Large intestine (tissue), 3 donors: ENCODE measurements at regions not wholly inside any gene's neighbourhood (a gene's known extent, or its start where the extent isn't known, plus 50 kb on each side); places are given as distances from the start of the nearest gene placed in this dataset.

Experiments used
- DNase-seq, 2 donors: peaks; one replicate each; pipeline versions ENCODE4 v3.0.0 to v3.0.0-alpha.2; 2013
- H3K27ac ChIP-seq: one replicate; pipeline ENCODE4 v1.5.1; 2013; ENCODE audit warnings: low read length
- H3K27me3 ChIP-seq: 2 replicates; pipeline ENCODE4 v1.6.1; 2013; ENCODE audit warnings: low read length; ENCODE audit not compliant: control insufficient read depth, insufficient read depth
- H3K36me3 ChIP-seq: 2 replicates; pipeline ENCODE4 v1.6.1; 2013; ENCODE audit warnings: low read length; ENCODE audit not compliant: control insufficient read depth, insufficient read depth
- H3K4me1 ChIP-seq: one replicate; pipeline ENCODE4 v1.6.1; 2013; ENCODE audit warnings: low read length; ENCODE audit not compliant: control insufficient read depth, insufficient read depth
- H3K4me3 ChIP-seq: one replicate; pipeline ENCODE4 v1.5.1; 2013; ENCODE audit warnings: low read length
- H3K9me3 ChIP-seq: one replicate; pipeline ENCODE4 v1.6.1; 2013; ENCODE audit warnings: mild to moderate bottlenecking, low read depth, low read length, moderate library complexity; ENCODE audit not compliant: control insufficient read depth
- WGBS: methylation state at CpG from one replicate; pipeline ENCODE4 v1.1.5; 2013; ENCODE audit warnings: low lambda C conversion rate; ENCODE audit not compliant: insufficient coverage; 5-methylcytosine and 5-hydroxymethylcytosine counted together

- no peaks in the 10 kb centered on the region for H3K9me3 ChIP-seq
- WGBS = no CpG with 5 or more reads among the region's 5 CpGs
- peak; percentile 13 to 30 for DNase-seq
- no peak overlapping the region for H3K4me3 ChIP-seq
- no peaks in the 10 kb centered on the region for H3K27me3 ChIP-seq
- H3K4me1 ChIP-seq = no peaks in the 10 kb centered on the region
- H3K36me3 ChIP-seq = no peaks in the 10 kb centered on the region
- no peak overlapping the region for H3K27ac ChIP-seq
These were observed 141.5 kb downstream of the GABRG2 start for GRCh38 chr5:162209005-162209605.

GRCh38 chr5:162214551-162214950 is 147.0 kb downstream of the GABRG2 start:
- Histone ChIP-seq H3K4me3 (no peak overlapping the region), H3K27ac (no peak overlapping the region), H3K27me3 (no peaks in the 10 kb centered on the region), H3K4me1 (no peaks in the 10 kb centered on the region), H3K36me3 (no peaks in the 10 kb centered on the region), H3K9me3 (no peaks in the 10 kb centered on the region)
- DNase-seq = no peak
- WGBS = no CpG with 5 or more reads among the region's 2 CpGs

- Histone ChIP-seq H3K9me3 (no peaks in the 10 kb centered on the region), H3K27me3 (no peaks in the 10 kb centered on the region), H3K4me1 (no peaks in the 10 kb centered on the region), H3K27ac (no peak overlapping the region), H3K4me3 (no peak overlapping the region), H3K36me3 (no peaks in the 10 kb centered on the region)
- no CpG with 5 or more reads among the region's 1 CpG for WGBS
- DNase-seq = no peak
These were observed 149.5 kb downstream of the GABRG2 start for GRCh38 chr5:162217037-162217436.

GRCh38 chr5:162221910-162222309 is 154.3 kb downstream of the GABRG2 start:
- H3K4me1 ChIP-seq = no peaks in the 10 kb centered on the region
- H3K36me3 ChIP-seq = no peaks in the 10 kb centered on the region
- no peaks in the 10 kb centered on the region for H3K9me3 ChIP-seq
- no peak overlapping the region for H3K4me3 ChIP-seq
- H3K27me3 ChIP-seq = no peaks in the 10 kb centered on the region
- DNase-seq = no peak
- no peak overlapping the region for H3K27ac ChIP-seq

- no peak for DNase-seq
- Histone ChIP-seq H3K36me3 (no peaks in the 10 kb centered on the region), H3K4me1 (no peaks in the 10 kb centered on the region), H3K9me3 (no peaks in the 10 kb centered on the region), H3K27me3 (no peaks in the 10 kb centered on the region), H3K4me3 (no peak overlapping the region), H3K27ac (no peak overlapping the region)
- 83% methylated on average over 1 of the region's 2 CpGs for WGBS
These were observed 159.5 kb downstream of the GABRG2 start for GRCh38 chr5:162227075-162227474.

- H3K36me3 ChIP-seq = no peaks in the 10 kb centered on the region
- DNase-seq = no peak
- 43% methylated on average over 1 of the region's 3 CpGs for WGBS
- H3K4me1 ChIP-seq = no peaks in the 10 kb centered on the region
- no peaks in the 10 kb centered on the region for H3K27me3 ChIP-seq
- H3K4me3 ChIP-seq = no peak overlapping the region
- no peak overlapping the region for H3K27ac ChIP-seq
- H3K9me3 ChIP-seq = no peaks in the 10 kb centered on the region
These were observed 162.8 kb downstream of the GABRG2 start for GRCh38 chr5:162230348-162230747.

GRCh38 chr5:162231522-162231921 is 163.9 kb downstream of the GABRG2 start:
- no CpG with 5 or more reads among the region's 1 CpG for WGBS
- Histone ChIP-seq H3K27me3 (no peaks in the 10 kb centered on the region), H3K4me3 (no peak overlapping the region), H3K9me3 (no peaks in the 10 kb centered on the region), H3K36me3 (no peaks in the 10 kb centered on the region), H3K27ac (no peak overlapping the region), H3K4me1 (no peaks in the 10 kb centered on the region)
- DNase-seq = no peak

- no peak for DNase-seq
- no peak overlapping the region for H3K27ac ChIP-seq
- no peak overlapping the region for H3K4me3 ChIP-seq
- H3K27me3 ChIP-seq = no peaks in the 10 kb centered on the region
- no peaks in the 10 kb centered on the region for H3K36me3 ChIP-seq
- H3K4me1 ChIP-seq = no peaks in the 10 kb centered on the region
- H3K9me3 ChIP-seq = no peaks in the 10 kb centered on the region
These were observed 173.2 kb downstream of the GABRG2 start for GRCh38 chr5:162240734-162241133.

- Histone ChIP-seq H3K4me1 (no peaks in the 10 kb centered on the region), H3K27ac (no peak overlapping the region), H3K36me3 (no peaks in the 10 kb centered on the region), H3K4me3 (no peak overlapping the region), H3K9me3 (no peaks in the 10 kb centered on the region), H3K27me3 (no peaks in the 10 kb centered on the region)
- DNase-seq = no peak
These were observed 174.8 kb downstream of the GABRG2 start for GRCh38 chr5:162242416-162242815.

GRCh38 chr5:162243651-162244050 is 176.1 kb downstream of the GABRG2 start:
- no peaks in the 10 kb centered on the region for H3K36me3 ChIP-seq
- H3K4me3 ChIP-seq = no peak overlapping the region
- H3K9me3 ChIP-seq = no peaks in the 10 kb centered on the region
- WGBS = 90% methylated on average over 2 of the region's 3 CpGs
- no peaks in the 10 kb centered on the region for H3K27me3 ChIP-seq
- no peaks in the 10 kb centered on the region for H3K4me1 ChIP-seq
- DNase-seq = no peak
- no peak overlapping the region for H3K27ac ChIP-seq

- no peak for DNase-seq
- no peak overlapping the region for H3K4me3 ChIP-seq
- WGBS = 50% methylated on average over 2 of the region's 11 CpGs
These were observed 180.6 kb downstream of the GABRG2 start for GRCh38 chr5:162248107-162248713.

More at GRCh38 chr5:162248107-162248713, 180.6 kb downstream of the GABRG2 start:
- no peaks in the 10 kb centered on the region for H3K36me3 ChIP-seq
- H3K27ac ChIP-seq = no peak overlapping the region
- H3K9me3 ChIP-seq = no peaks in the 10 kb centered on the region
- no peaks in the 10 kb centered on the region for H3K4me1 ChIP-seq
- H3K27me3 ChIP-seq = no peaks in the 10 kb centered on the region
